Skeletal muscle satellite cell (primary cell): ENCODE measurements at regions not wholly inside any gene's neighbourhood (a gene's known extent, or its start where the extent isn't known, plus 50 kb on each side); places are given as distances from the start of the nearest gene placed in this dataset.

Experiments used
- H3K27me3 ChIP-seq: 2 replicates; pipeline ENCODE4 v1.7.0; 2013; ENCODE audit warnings: low read length; ENCODE audit not compliant: control insufficient read depth, insufficient read depth
- H3K36me3 ChIP-seq: 2 replicates; pipeline ENCODE4 v1.7.0; 2013; ENCODE audit warnings: mild to moderate bottlenecking, control low read depth, low read length; ENCODE audit not compliant: insufficient read depth
- H3K4me1 ChIP-seq: 2 replicates; pipeline ENCODE4 v1.7.0; 2013; ENCODE audit warnings: low read length; ENCODE audit not compliant: control insufficient read depth, insufficient read depth
- H3K4me2 ChIP-seq: 2 replicates; pipeline ENCODE4 v1.7.0; 2013; ENCODE audit warnings: mild to moderate bottlenecking, low read length
- H3K4me3 ChIP-seq: 2 replicates; pipeline ENCODE4 v1.7.0; 2013; ENCODE audit warnings: low read length
- H3K9ac ChIP-seq: 2 replicates; pipeline ENCODE4 v1.7.0; 2013; ENCODE audit warnings: mild to moderate bottlenecking, low read depth, low read length, moderate library complexity
- H3K9me3 ChIP-seq: replicated peaks from 2 replicates; pipeline ENCODE4 v1.7.0; 2013; ENCODE audit warnings: mild to moderate bottlenecking, control low read depth, low read length

- Histone ChIP-seq H3K9ac (no peak overlapping the region), H3K36me3 (no peaks in the 10 kb centered on the region), H3K4me2 (peak overlapping the region; percentile 52), H3K9me3 (no peaks in the 10 kb centered on the region), H3K4me1 (peaks cover 33% of the 10 kb centered on the region), H3K27me3 (no peaks in the 10 kb centered on the region), H3K4me3 (no peak overlapping the region)
Measured at GRCh38 chr5:173780235-173781234, 107.6 kb upstream of the CPEB4 start.

DNA sequence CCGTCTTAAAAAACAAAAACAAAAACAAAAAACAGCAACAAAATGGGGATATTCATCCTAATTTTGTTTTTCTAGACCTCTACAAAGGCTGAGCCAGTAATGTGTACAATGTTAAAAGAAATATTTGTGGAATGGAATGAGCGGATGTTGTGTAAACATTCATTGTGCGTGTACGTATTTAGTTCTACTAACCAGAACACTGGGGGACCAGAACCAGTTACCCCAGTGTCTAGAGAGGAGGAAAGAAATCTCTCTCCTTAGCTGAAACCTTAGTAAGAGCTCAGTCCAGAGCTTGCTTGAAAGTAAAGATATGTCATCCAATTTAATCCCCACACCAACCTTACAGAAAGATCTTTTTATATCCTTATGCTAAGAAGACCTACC lies 106.7 kb upstream of the CPEB4 start:
- H3K4me3 ChIP-seq: peak overlapping the region; percentile 6
- no peaks in the 10 kb centered on the region for H3K27me3 ChIP-seq
- H3K9me3 ChIP-seq: no peaks in the 10 kb centered on the region
- no peaks in the 10 kb centered on the region for H3K36me3 ChIP-seq
- peak overlapping the region; percentile 52 for H3K4me2 ChIP-seq
- H3K4me1 ChIP-seq: peaks cover 33% of the 10 kb centered on the region
- peak overlapping the region; percentile 69 for H3K9ac ChIP-seq

- Histone ChIP-seq H3K9ac (peak overlapping the region; percentile 69), H3K4me3 (peak overlapping the region; percentile 12), H3K4me1 (peaks cover 33% of the 10 kb centered on the region)
Measured at GRCh38 chr5:173781816-173782670, 106.1 kb upstream of the CPEB4 start.

GRCh38 chr5:173782671-173783101 lies 105.5 kb upstream of the CPEB4 start:
- Histone ChIP-seq H3K9ac (peak overlapping the region; percentile 69), H3K9me3 (no peaks in the 10 kb centered on the region), H3K4me1 (peaks cover 36% of the 10 kb centered on the region), H3K36me3 (no peaks in the 10 kb centered on the region), H3K4me2 (no peak overlapping the region), H3K27me3 (no peaks in the 10 kb centered on the region), H3K4me3 (no peak overlapping the region)

More at GRCh38 chr5:173781816-173782670, 106.1 kb upstream of the CPEB4 start:
- peak overlapping the region; percentile 52 for H3K4me2 ChIP-seq
- no peaks in the 10 kb centered on the region for H3K36me3 ChIP-seq
- no peaks in the 10 kb centered on the region for H3K27me3 ChIP-seq
- H3K9me3 ChIP-seq: no peaks in the 10 kb centered on the region

DNA sequence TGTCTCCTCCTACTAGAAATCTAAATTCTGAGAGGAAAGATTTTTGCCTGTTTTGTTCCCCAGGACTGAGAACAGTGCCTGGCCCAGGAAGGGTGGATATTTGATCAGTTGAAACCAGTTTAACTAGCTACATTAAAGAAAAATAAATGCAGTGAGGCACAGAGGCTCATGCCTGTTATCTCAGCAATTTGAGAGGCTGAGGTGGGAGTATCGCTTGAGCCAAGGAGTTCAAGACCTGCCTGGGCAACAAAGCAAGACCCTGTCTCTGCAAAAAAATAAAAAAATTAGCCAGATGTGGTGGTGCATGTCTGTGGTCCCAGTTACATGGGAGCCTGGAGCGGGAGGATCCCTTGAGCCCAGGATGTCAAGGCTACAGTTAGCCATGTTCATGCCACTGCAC lies 104.8 kb upstream of the CPEB4 start:
- Histone ChIP-seq H3K4me1 (peaks cover 43% of the 10 kb centered on the region), H3K27me3 (no peaks in the 10 kb centered on the region), H3K4me3 (no peak overlapping the region), H3K36me3 (no peaks in the 10 kb centered on the region), H3K9me3 (no peaks in the 10 kb centered on the region), H3K9ac (no peak overlapping the region), H3K4me2 (no peak overlapping the region)

DNA sequence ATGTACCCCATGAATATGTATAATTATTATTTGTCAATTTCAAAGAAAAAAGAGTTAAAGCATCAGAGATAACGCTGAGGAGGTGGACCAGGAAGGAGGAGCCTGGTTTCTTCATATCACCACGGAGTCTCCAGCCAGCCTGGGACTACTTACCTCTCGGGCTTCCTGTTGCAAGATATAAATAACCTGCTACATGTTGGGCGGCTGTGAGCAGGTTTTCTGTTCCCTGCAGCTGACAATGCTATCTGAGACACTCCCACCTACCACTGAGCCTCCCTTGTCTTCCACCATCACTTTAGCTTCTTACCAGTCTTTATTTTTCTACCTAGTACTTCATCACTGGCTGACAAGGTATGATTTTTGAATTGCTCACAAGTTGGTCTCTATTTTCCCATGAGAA lies 102.7 kb upstream of the CPEB4 start:
- no peak overlapping the region for H3K4me3 ChIP-seq
- H3K9me3 ChIP-seq: no peaks in the 10 kb centered on the region
- peaks cover 55% of the 10 kb centered on the region for H3K4me1 ChIP-seq

DNA sequence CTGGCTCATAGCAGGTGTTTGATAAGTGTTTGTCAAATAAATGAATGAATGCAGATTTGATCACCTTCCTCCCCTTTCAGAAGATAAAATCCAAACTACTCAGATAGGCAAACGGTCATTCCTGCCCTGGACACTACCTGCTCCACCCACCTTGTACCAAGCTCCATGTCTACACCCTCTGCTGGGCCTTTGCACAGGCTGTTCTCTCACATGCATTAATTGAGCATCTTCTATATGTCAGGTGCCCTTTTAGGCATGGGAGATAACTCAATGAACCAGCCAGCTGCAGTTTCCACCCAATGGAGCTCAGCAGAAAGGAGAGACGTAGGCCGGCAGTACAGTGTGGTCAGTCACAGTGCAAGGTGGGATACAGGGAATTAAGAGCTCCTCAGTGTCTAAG lies 102.3 kb upstream of the CPEB4 start:
- H3K9ac ChIP-seq: no peak overlapping the region
- H3K4me3 ChIP-seq: no peak overlapping the region
- H3K36me3 ChIP-seq: no peaks in the 10 kb centered on the region
- H3K27me3 ChIP-seq: no peaks in the 10 kb centered on the region
- H3K9me3 ChIP-seq: no peaks in the 10 kb centered on the region
- H3K4me2 ChIP-seq: no peak overlapping the region
- H3K4me1 ChIP-seq: peaks cover 55% of the 10 kb centered on the region

More for the DNA sequence above, 102.7 kb upstream of the CPEB4 start:
- Histone ChIP-seq H3K36me3 (no peaks in the 10 kb centered on the region), H3K27me3 (no peaks in the 10 kb centered on the region), H3K9ac (no peak overlapping the region), H3K4me2 (no peak overlapping the region)

- Histone ChIP-seq H3K4me2 (no peak overlapping the region), H3K9me3 (no peaks in the 10 kb centered on the region), H3K4me1 (peaks cover 49% of the 10 kb centered on the region), H3K4me3 (no peak overlapping the region), H3K36me3 (no peaks in the 10 kb centered on the region), H3K27me3 (no peaks in the 10 kb centered on the region), H3K9ac (no peak overlapping the region)
Measured at GRCh38 chr5:173786286-173787187, 101.6 kb upstream of the CPEB4 start.

- Histone ChIP-seq H3K27me3 (no peaks in the 10 kb centered on the region), H3K4me1 (peaks cover 30% of the 10 kb centered on the region), H3K4me2 (peak overlapping the region; percentile 56), H3K9me3 (no peaks in the 10 kb centered on the region), H3K4me3 (no peak overlapping the region), H3K9ac (peak overlapping the region; percentile 52), H3K36me3 (no peaks in the 10 kb centered on the region)
Measured at GRCh38 chr5:173789031-173789920, 98.9 kb upstream of the CPEB4 start.

GRCh38 chr5:173790177-173790719 lies 97.9 kb upstream of the CPEB4 start:
- H3K4me2 ChIP-seq: no peak overlapping the region
- no peaks in the 10 kb centered on the region for H3K27me3 ChIP-seq
- H3K9me3 ChIP-seq: no peaks in the 10 kb centered on the region
- H3K36me3 ChIP-seq: no peaks in the 10 kb centered on the region
- peaks cover 30% of the 10 kb centered on the region for H3K4me1 ChIP-seq
- H3K4me3 ChIP-seq: no peak overlapping the region
- no peak overlapping the region for H3K9ac ChIP-seq
